ENCODE measurements at regions not wholly inside any gene's neighbourhood (a gene's known extent, or its start where the extent isn't known, plus 50 kb on each side); places are given as distances from the start of the nearest gene placed in this dataset.

GRCh38 chr6:125549202-125549884 lies 200.1 kb upstream of the HEY2 start:
- in situ Hi-C loops (cut with HindIII; ENCODE audit: low sequenced_read_pairs) = no loop called here
- no peak for TF ChIP-seq CTCF (IDR thresholded peaks at IDR 0.05; ENCODE audit: low read depth, low read length)
- H3K4me3 ChIP-seq (ENCODE audit: low read depth, low read length) = no peak overlapping the region
- DNase-seq (ENCODE audit: low read depth, low spot score) = no peak

- no peak for DNase-seq (ENCODE audit: low read depth, low spot score)
- H3K4me3 ChIP-seq (ENCODE audit: low read depth, low read length) = no peak overlapping the region
- in situ Hi-C loops (cut with HindIII; ENCODE audit: low sequenced_read_pairs) = no loop called here
- no peak for TF ChIP-seq CTCF (IDR thresholded peaks at IDR 0.05; ENCODE audit: low read depth, low read length)
These were observed 198.5 kb upstream of the HEY2 start for GRCh38 chr6:125550892-125551291.

GRCh38 chr6:125552819-125553218 lies 196.6 kb upstream of the HEY2 start:
- in situ Hi-C loops (cut with HindIII; ENCODE audit: low sequenced_read_pairs) = no loop called here
- DNase-seq (ENCODE audit: low read depth, low spot score) = no peak
- no peak for TF ChIP-seq CTCF (IDR thresholded peaks at IDR 0.05; ENCODE audit: low read depth, low read length)
- no peak overlapping the region for H3K4me3 ChIP-seq (ENCODE audit: low read depth, low read length)

- no peak for DNase-seq (ENCODE audit: low read depth, low spot score)
- TF ChIP-seq CTCF (IDR thresholded peaks at IDR 0.05; ENCODE audit: low read depth, low read length) = no peak
- in situ Hi-C loops (cut with HindIII; ENCODE audit: low sequenced_read_pairs) = no loop called here
- no peak overlapping the region for H3K4me3 ChIP-seq (ENCODE audit: low read depth, low read length)
These were observed 195.0 kb upstream of the HEY2 start for GRCh38 chr6:125554456-125554855.

GRCh38 chr6:125558241-125558843 lies 191.1 kb upstream of the HEY2 start:
- in situ Hi-C loops (cut with HindIII; ENCODE audit: low sequenced_read_pairs) = no loop called here
- H3K4me3 ChIP-seq (ENCODE audit: low read depth, low read length) = no peak overlapping the region
- TF ChIP-seq CTCF (IDR thresholded peaks at IDR 0.05; ENCODE audit: low read depth, low read length) = no peak
- DNase-seq (ENCODE audit: low read depth, low spot score) = no peak

GRCh38 chr6:125558907-125559306 lies 190.5 kb upstream of the HEY2 start:
- H3K4me3 ChIP-seq (ENCODE audit: low read depth, low read length) = no peak overlapping the region
- in situ Hi-C loops (cut with HindIII; ENCODE audit: low sequenced_read_pairs) = no loop called here

More at GRCh38 chr6:125558907-125559306, 190.5 kb upstream of the HEY2 start:
- no peak for DNase-seq (ENCODE audit: low read depth, low spot score)
- TF ChIP-seq CTCF (IDR thresholded peaks at IDR 0.05; ENCODE audit: low read depth, low read length) = no peak
